DOHH2 (cell line): ENCODE measurements at regions not wholly inside any gene's neighbourhood (a gene's known extent, or its start where the extent isn't known, plus 50 kb on each side); places are given as distances from the start of the nearest gene placed in this dataset.

Experiments
- H3F3A ChIP-seq: fragments of 200-600 bp; sonication (generic), shearing (Covaris generic); 2 replicates; pipeline ENCODE4 v1.6.0; 2016; ENCODE audit warnings: antibody characterized with exemption, mild to moderate bottlenecking; ENCODE audit not compliant: control insufficient read depth, insufficient read depth
- H3K27ac ChIP-seq: fragments of 200-600 bp; sonication (generic); 2 replicates; pipeline ENCODE4 v1.5.1; 2014; ENCODE audit warnings: low read depth, mild to moderate bottlenecking, low read length, moderate library complexity
- H3K27me3 ChIP-seq: fragments of 200-600 bp; sonication (generic); 2 replicates; pipeline ENCODE4 v1.6.1; 2014; ENCODE audit warnings: mild to moderate bottlenecking, low read length, mixed read lengths; ENCODE audit not compliant: control insufficient read depth
- H3K36me3 ChIP-seq: fragments of 200-600 bp; sonication (generic); 2 replicates; pipeline ENCODE4 v1.6.1; 2014; ENCODE audit warnings: mild to moderate bottlenecking, low read length, moderate library complexity, mixed read lengths; ENCODE audit not compliant: control insufficient read depth
- H3K4me1 ChIP-seq: fragments of 200-600 bp; sonication (generic); 2 replicates; pipeline ENCODE4 v1.6.1; 2014; ENCODE audit warnings: mild to moderate bottlenecking, low read length, mixed read lengths; ENCODE audit not compliant: control insufficient read depth
- H3K4me2 ChIP-seq: fragments of 200-600 bp; sonication (generic); 2 replicates; pipeline ENCODE4 v1.6.0; 2014; ENCODE audit warnings: mild to moderate bottlenecking, low read length, moderate library complexity
- H3K4me3 ChIP-seq: fragments of 200-600 bp; sonication (generic); 2 replicates; pipeline ENCODE4 v1.5.1; 2014; ENCODE audit warnings: mild to moderate bottlenecking, low read length, mixed read lengths
- H3K79me2 ChIP-seq: fragments of 200-600 bp; sonication (generic); 2 replicates; pipeline ENCODE4 v1.6.1; 2014; ENCODE audit warnings: mild to moderate bottlenecking, low read length, mixed read lengths; ENCODE audit not compliant: control insufficient read depth
- H3K9me2 ChIP-seq: fragments of 200-600 bp; sonication (generic); replicated peaks from 2 replicates; pipeline ENCODE4 v1.6.1; 2014; ENCODE audit warnings: mild to moderate bottlenecking, low read length, mixed read lengths; ENCODE audit not compliant: control insufficient read depth
- H3K9me3 ChIP-seq: fragments of 200-600 bp; sonication (generic); 2 replicates; pipeline ENCODE4 v1.6.1; 2014; ENCODE audit warnings: antibody characterized with exemption, low read length, mixed read lengths; ENCODE audit not compliant: control insufficient read depth, insufficient read depth
- H4K20me1 ChIP-seq: fragments of 200-600 bp; sonication (generic); 2 replicates; pipeline ENCODE4 v1.6.0; 2014; ENCODE audit warnings: low read depth, mild to moderate bottlenecking, antibody characterized with exemption, low read length, moderate library complexity; ENCODE audit not compliant: control insufficient read depth, insufficient read depth
- EZH2phosphoT487 ChIP-seq: fragments of 200-600 bp; sonication (generic); IDR thresholded peaks from 2 replicates; pipeline ENCODE4 v1.6.1; 2017; ENCODE audit warnings: borderline replicate concordance, mild to moderate bottlenecking, antibody characterized with exemption, low read length, moderate library complexity, mixed read lengths
- TF ChIP-seq, protein P1 (sequence below): fragments of 200-600 bp; sonication (generic); IDR thresholded peaks from one replicate; pipeline ENCODE4 v1.5.1; 2014; ENCODE audit warnings: antibody characterized with exemption, mild to moderate bottlenecking, low read depth, low read length; ENCODE audit not compliant: poor library complexity, severe bottlenecking

DNA sequence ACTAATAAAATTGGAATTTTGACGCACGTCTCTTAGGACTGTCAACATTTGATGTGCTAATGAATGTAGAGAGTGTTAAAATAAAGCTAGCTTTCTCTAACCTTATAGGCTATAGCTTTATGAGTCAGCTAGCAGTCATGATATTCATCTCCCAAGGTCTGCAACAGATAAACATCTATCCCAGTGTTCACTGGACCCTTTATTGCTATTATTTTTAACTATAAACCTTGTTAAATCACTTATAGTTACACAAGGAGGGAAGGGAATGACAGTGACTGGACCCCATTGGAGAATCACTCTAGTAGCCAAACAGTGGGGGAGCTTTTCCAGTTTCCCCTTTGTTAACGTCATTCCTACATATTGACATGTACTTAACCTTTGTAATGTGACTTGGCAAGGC lies 67.9 kb upstream of the SHISA3 start:
- Histone ChIP-seq H3K4me2 (no peak overlapping the region), H4K20me1 (no peaks in the 10 kb centered on the region), H3K9me2 (no peaks in the 10 kb centered on the region), H3K27me3 (peaks cover 9% of the 10 kb centered on the region; the same call in 1 of the 2 replicates), H3F3A (no peaks in the 10 kb centered on the region), H3K9me3 (no peaks in the 10 kb centered on the region), H3K27ac (no peak overlapping the region), H3K4me3 (no peak overlapping the region), H3K36me3 (no peaks in the 10 kb centered on the region), H3K4me1 (peaks cover 3% of the 10 kb centered on the region; the same call in 1 of the 2 replicates), H3K79me2 (no peaks in the 10 kb centered on the region)
- TF ChIP-seq EZH2phosphoT487, result no peak
- TF ChIP-seq, protein P1, sequence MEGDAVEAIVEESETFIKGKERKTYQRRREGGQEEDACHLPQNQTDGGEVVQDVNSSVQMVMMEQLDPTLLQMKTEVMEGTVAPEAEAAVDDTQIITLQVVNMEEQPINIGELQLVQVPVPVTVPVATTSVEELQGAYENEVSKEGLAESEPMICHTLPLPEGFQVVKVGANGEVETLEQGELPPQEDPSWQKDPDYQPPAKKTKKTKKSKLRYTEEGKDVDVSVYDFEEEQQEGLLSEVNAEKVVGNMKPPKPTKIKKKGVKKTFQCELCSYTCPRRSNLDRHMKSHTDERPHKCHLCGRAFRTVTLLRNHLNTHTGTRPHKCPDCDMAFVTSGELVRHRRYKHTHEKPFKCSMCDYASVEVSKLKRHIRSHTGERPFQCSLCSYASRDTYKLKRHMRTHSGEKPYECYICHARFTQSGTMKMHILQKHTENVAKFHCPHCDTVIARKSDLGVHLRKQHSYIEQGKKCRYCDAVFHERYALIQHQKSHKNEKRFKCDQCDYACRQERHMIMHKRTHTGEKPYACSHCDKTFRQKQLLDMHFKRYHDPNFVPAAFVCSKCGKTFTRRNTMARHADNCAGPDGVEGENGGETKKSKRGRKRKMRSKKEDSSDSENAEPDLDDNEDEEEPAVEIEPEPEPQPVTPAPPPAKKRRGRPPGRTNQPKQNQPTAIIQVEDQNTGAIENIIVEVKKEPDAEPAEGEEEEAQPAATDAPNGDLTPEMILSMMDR, result no peak

DNA sequence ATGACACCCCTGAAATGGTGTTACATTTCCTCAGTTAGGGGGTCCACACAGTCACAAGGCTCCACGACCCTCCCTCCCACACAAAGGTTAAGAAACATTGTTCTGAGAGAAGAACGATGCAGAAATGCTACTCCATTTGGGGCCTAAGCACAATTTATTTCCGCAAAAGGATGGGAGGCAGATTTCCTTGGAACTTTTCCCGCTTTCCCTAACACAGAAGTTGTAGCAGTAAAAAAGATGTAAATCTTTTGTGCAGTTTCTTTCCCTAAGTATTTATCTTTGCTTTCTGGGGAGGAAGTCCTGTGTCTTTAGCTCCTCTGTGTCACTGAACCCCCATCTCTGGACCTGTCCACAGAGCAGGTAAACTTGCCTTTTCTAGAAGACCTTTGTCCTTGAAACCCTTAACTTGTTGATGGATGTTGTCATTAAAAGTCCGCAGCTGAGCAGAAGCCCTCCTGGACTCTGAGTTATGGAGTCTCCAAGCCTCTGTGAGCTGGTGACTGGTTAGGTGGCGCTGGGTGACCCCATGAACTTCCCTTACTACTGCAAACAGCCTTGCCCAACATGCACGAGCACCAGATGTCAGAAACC lies 67.2 kb upstream of the SHISA3 start:
- Histone ChIP-seq H3K27me3 (peaks cover 9% of the 10 kb centered on the region; the same call in 1 of the 2 replicates), H4K20me1 (no peaks in the 10 kb centered on the region), H3K4me1 (peaks cover 3% of the 10 kb centered on the region; the same call in 1 of the 2 replicates), H3K27ac (no peak overlapping the region), H3K36me3 (no peaks in the 10 kb centered on the region), H3K9me3 (no peaks in the 10 kb centered on the region), H3K4me3 (no peak overlapping the region), H3K4me2 (no peak overlapping the region), H3K79me2 (no peaks in the 10 kb centered on the region), H3K9me2 (no peaks in the 10 kb centered on the region), H3F3A (no peaks in the 10 kb centered on the region)
- TF ChIP-seq, protein P1, result no peak
- TF ChIP-seq EZH2phosphoT487, result no peak

DNA sequence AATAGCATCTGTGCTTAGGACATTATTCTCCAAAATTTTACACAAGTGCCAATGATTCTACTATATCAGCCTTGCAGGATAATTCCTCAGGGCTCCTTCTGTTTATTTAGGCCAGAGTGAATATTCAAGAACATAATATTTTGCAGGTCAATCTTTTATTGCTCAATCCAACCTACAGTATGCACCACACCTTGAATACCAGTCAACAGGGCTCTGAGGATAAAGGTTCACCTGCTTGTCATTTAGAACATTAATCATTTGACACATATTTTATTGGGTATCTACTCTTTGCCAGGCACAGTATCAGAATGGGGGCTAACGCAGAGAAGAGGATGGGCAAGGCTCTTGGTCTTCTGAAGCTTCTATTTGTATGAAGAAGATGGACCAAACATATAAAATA lies 66.2 kb upstream of the SHISA3 start:
- Histone ChIP-seq H3K4me1 (peaks cover 3% of the 10 kb centered on the region; the same call in 1 of the 2 replicates), H3K4me3 (no peak overlapping the region), H3K79me2 (no peaks in the 10 kb centered on the region), H3K27ac (no peak overlapping the region), H3K27me3 (peaks cover 9% of the 10 kb centered on the region; the same call in 1 of the 2 replicates), H3K9me2 (no peaks in the 10 kb centered on the region), H3K36me3 (no peaks in the 10 kb centered on the region), H4K20me1 (no peaks in the 10 kb centered on the region), H3K9me3 (no peaks in the 10 kb centered on the region), H3F3A (no peaks in the 10 kb centered on the region), H3K4me2 (no peak overlapping the region)
- TF ChIP-seq, protein P1, result no peak
- no peak for TF ChIP-seq EZH2phosphoT487
